ENCODE measurements at regions not wholly inside any gene's neighbourhood (a gene's known extent, or its start where the extent isn't known, plus 50 kb on each side); places are given as distances from the start of the nearest gene placed in this dataset.

GRCh38 chr10:1809139-1809741 is 71.9 kb upstream of the ADARB2 start:
- DNase-seq = no peak

GRCh38 chr10:1807924-1808323 is 70.6 kb upstream of the ADARB2 start:
- DNase-seq = no peak

- DNase-seq = no peak
These were observed 69.9 kb upstream of the ADARB2 start for GRCh38 chr10:1807196-1807595.

GRCh38 chr10:1802413-1802812 is 65.1 kb upstream of the ADARB2 start:
- DNase-seq = no peak

- DNase-seq = no peak
These were observed 51.1 kb upstream of the ADARB2 start for GRCh38 chr10:1788401-1788800.
